DMS53 treated with DMSO at 0.1 percent for 48 hours (cell line): ENCODE measurements at regions not wholly inside any gene's neighbourhood (a gene's known extent, or its start where the extent isn't known, plus 50 kb on each side); places are given as distances from the start of the nearest gene placed in this dataset.

Experiments used
- DNase-seq: peaks from one replicate; lab custom pipeline; 2025; ENCODE audit not compliant: unreplicated experiment; lab: John Stamatoyannopoulos, UW

GRCh38 chr14:25197885-25198284 lies 147.9 kb upstream of the STXBP6 start:
- DNase-seq = no peak

- DNase-seq = no peak
These were observed 130.3 kb upstream of the STXBP6 start for GRCh38 chr14:25180221-25180620.

GRCh38 chr14:25178255-25178654 lies 128.3 kb upstream of the STXBP6 start:
- no peak for DNase-seq

- peak; percentile 36 for DNase-seq
These were observed 101.2 kb upstream of the STXBP6 start for GRCh38 chr14:25150934-25151790.

GRCh38 chr14:25150401-25150800 lies 100.5 kb upstream of the STXBP6 start:
- DNase-seq = no peak

GRCh38 chr14:25140411-25140810 lies 90.5 kb upstream of the STXBP6 start:
- DNase-seq = no peak

GRCh38 chr14:25136811-25137210 lies 86.9 kb upstream of the STXBP6 start:
- no peak for DNase-seq

GRCh38 chr14:25134184-25134583 lies 84.2 kb upstream of the STXBP6 start:
- DNase-seq = no peak

GRCh38 chr14:25132732-25133422 lies 82.9 kb upstream of the STXBP6 start:
- DNase-seq = peak; percentile 86

- no peak for DNase-seq
These were observed 82.1 kb upstream of the STXBP6 start for GRCh38 chr14:25132094-25132493.

- DNase-seq = no peak
These were observed 72.9 kb upstream of the STXBP6 start for GRCh38 chr14:25122843-25123242.

GRCh38 chr14:25122211-25122610 lies 72.3 kb upstream of the STXBP6 start:
- DNase-seq = no peak

- DNase-seq = no peak
These were observed 71.6 kb upstream of the STXBP6 start for GRCh38 chr14:25121337-25122129.

- DNase-seq = no peak
These were observed 70.3 kb upstream of the STXBP6 start for GRCh38 chr14:25120261-25120660.

GRCh38 chr14:25118671-25119070 lies 68.7 kb upstream of the STXBP6 start:
- no peak for DNase-seq

- no peak for DNase-seq
These were observed 67.4 kb upstream of the STXBP6 start for GRCh38 chr14:25117342-25117741.

GRCh38 chr14:25116607-25117006 lies 66.7 kb upstream of the STXBP6 start:
- no peak for DNase-seq

- no peak for DNase-seq
These were observed 63.4 kb upstream of the STXBP6 start for GRCh38 chr14:25113394-25113793.

- DNase-seq = no peak
These were observed 61.2 kb upstream of the STXBP6 start for GRCh38 chr14:25111061-25111601.

GRCh38 chr14:25110106-25110505 lies 60.2 kb upstream of the STXBP6 start:
- no peak for DNase-seq

GRCh38 chr14:25108959-25109358 lies 59.0 kb upstream of the STXBP6 start:
- no peak for DNase-seq
